OCI-LY1 (cell line): ENCODE measurements at regions not wholly inside any gene's neighbourhood (a gene's known extent, or its start where the extent isn't known, plus 50 kb on each side); places are given as distances from the start of the nearest gene placed in this dataset.

Experiments
- EZH2 ChIP-seq: fragments of 200-600 bp; sonication (generic), shearing (Covaris generic); IDR thresholded peaks from 2 replicates; pipeline ENCODE4 v1.8.0; 2017; ENCODE audit warnings: borderline replicate concordance, mixed run types, mild to moderate bottlenecking, antibody characterized with exemption, low read length, moderate library complexity, mixed read lengths
- TF ChIP-seq, protein P1 (sequence below): fragments of 200-600 bp; sonication (generic), shearing (Covaris generic); IDR thresholded peaks from 2 replicates; pipeline ENCODE4 v1.5.1; 2017; ENCODE audit warnings: mild to moderate bottlenecking, antibody characterized with exemption, low read length, moderate library complexity, mixed read lengths

- TF ChIP-seq, protein P1, sequence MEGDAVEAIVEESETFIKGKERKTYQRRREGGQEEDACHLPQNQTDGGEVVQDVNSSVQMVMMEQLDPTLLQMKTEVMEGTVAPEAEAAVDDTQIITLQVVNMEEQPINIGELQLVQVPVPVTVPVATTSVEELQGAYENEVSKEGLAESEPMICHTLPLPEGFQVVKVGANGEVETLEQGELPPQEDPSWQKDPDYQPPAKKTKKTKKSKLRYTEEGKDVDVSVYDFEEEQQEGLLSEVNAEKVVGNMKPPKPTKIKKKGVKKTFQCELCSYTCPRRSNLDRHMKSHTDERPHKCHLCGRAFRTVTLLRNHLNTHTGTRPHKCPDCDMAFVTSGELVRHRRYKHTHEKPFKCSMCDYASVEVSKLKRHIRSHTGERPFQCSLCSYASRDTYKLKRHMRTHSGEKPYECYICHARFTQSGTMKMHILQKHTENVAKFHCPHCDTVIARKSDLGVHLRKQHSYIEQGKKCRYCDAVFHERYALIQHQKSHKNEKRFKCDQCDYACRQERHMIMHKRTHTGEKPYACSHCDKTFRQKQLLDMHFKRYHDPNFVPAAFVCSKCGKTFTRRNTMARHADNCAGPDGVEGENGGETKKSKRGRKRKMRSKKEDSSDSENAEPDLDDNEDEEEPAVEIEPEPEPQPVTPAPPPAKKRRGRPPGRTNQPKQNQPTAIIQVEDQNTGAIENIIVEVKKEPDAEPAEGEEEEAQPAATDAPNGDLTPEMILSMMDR: no peak
- no peak for TF ChIP-seq EZH2
Measured at GRCh38 chr13:34201050-34201913, 383.3 kb downstream of the RFC3 start.
